HEK293 (cell line): ENCODE measurements at regions not wholly inside any gene's neighbourhood (a gene's known extent, or its start where the extent isn't known, plus 50 kb on each side); places are given as distances from the start of the nearest gene placed in this dataset.

Experiments used
- CTCF ChIA-PET: fragments of 350-600 bp; formaldehyde crosslinking; extraction: SDS; loops from one replicate; lab custom pipeline; 2021; ENCODE audit warnings: antibody characterized with exemption; lab: Yijun Ruan, JAX
- POLR2A ChIA-PET: fragments of 300-600 bp; formaldehyde crosslinking; extraction: SDS; loops from one replicate; lab custom pipeline; 2020; ENCODE audit warnings: antibody characterized with exemption, inconsistent platforms; lab: Yijun Ruan, JAX
- H3K27ac ChIP-seq: fragments of 200-500 bp; sonication (Bioruptor generic); 2 replicates; pipeline ENCODE4 v1.5.1; 2014; ENCODE audit warnings: low read depth, low read length, control low read depth, inconsistent platforms; ENCODE audit errors: extremely low read depth
- H3K36me3 ChIP-seq, 2 experiments: fragments of 200-500 bp in 1 of 2; sonication (Bioruptor generic) in 1 of 2; 1 replicate in 1 of 2; 2 replicates in 1 of 2; pipeline ENCODE4 v1.5.1; 2014 to 2017; ENCODE audit warnings: inconsistent platforms in 2 of 2, low read length in 2 of 2; ENCODE audit not compliant: control insufficient read depth in 2 of 2, insufficient read depth in 1 of 2
- H3K4me1 ChIP-seq: fragments of 200-500 bp; sonication (Bioruptor generic); 2 replicates; pipeline ENCODE4 v1.5.1; 2014; ENCODE audit warnings: mild to moderate bottlenecking, low read length, inconsistent platforms; ENCODE audit not compliant: control insufficient read depth, insufficient read depth
- H3K4me3 ChIP-seq: 2 replicates; pipeline ENCODE4 v1.5.1; 2011; ENCODE audit warnings: low read depth, mild to moderate bottlenecking, control low read depth, low read length, moderate library complexity
- H3K9me3 ChIP-seq: fragments of 200-500 bp; sonication (Bioruptor generic); 2 replicates; pipeline ENCODE4 v1.5.1; 2014; ENCODE audit warnings: low read depth, low read length, inconsistent platforms; ENCODE audit not compliant: control insufficient read depth, insufficient read depth
- BCL11B ChIP-seq: fragments of 450-650 bp; formaldehyde crosslinking; IDR thresholded peaks from 2 replicates; pipeline ENCODE4 v1.5.1; 2016; ENCODE audit warnings: low read depth, missing biosample characterization, missing genetic modification characterization
- HOXA7 ChIP-seq: sonication (generic); formaldehyde crosslinking; IDR thresholded peaks from 2 replicates; pipeline ENCODE4 v1.8.1; 2022; ENCODE audit warnings: missing genetic modification reagents, borderline replicate concordance
- KLF1 ChIP-seq: fragments of 450-650 bp; formaldehyde crosslinking; IDR thresholded peaks from 2 replicates; pipeline ENCODE4 v1.5.1; 2016; ENCODE audit warnings: missing biosample characterization, missing genetic modification characterization
- PRDM1 ChIP-seq: fragments of 450-650 bp; formaldehyde crosslinking; IDR thresholded peaks from 2 replicates; pipeline ENCODE4; 2016; ENCODE audit warnings: missing biosample characterization, missing genetic modification characterization
- ZNF112 ChIP-seq: fragments of 450-650 bp; formaldehyde crosslinking; IDR thresholded peaks from 2 replicates; pipeline ENCODE4 v1.5.0; 2017; ENCODE audit warnings: missing biosample characterization, missing genetic modification characterization
- ZNF174 ChIP-seq: fragments of 450-650 bp; formaldehyde crosslinking; IDR thresholded peaks from 2 replicates; pipeline ENCODE4 v1.5.0; 2017; ENCODE audit warnings: missing biosample characterization, mild to moderate bottlenecking, missing genetic modification characterization
- ZNF354C ChIP-seq: fragments of 450-650 bp; formaldehyde crosslinking; IDR thresholded peaks from 2 replicates; pipeline ENCODE4 v1.5.1; 2016; ENCODE audit warnings: missing biosample characterization, missing genetic modification characterization, low read depth, borderline replicate concordance
- ZNF473 ChIP-seq: fragments of 450-650 bp; formaldehyde crosslinking; IDR thresholded peaks from 2 replicates; pipeline ENCODE4 v1.5.1; 2017; ENCODE audit warnings: missing biosample characterization, missing genetic modification characterization
- ZNF677 ChIP-seq: fragments of 450-650 bp; IDR thresholded peaks from 2 replicates; pipeline ENCODE4 v1.5.0; 2018; ENCODE audit warnings: missing biosample characterization, mild to moderate bottlenecking, missing genetic modification characterization, moderate library complexity
- TF ChIP-seq, protein P1 (sequence below): fragments of 450-650 bp; formaldehyde crosslinking; IDR thresholded peaks from 2 replicates; pipeline ENCODE4 v1.5.1; 2016; ENCODE audit warnings: missing biosample characterization, missing genetic modification characterization, low read depth
- TF ChIP-seq, protein P2 (sequence below): fragments of 450-650 bp; formaldehyde crosslinking; IDR thresholded peaks from 2 replicates; pipeline ENCODE4 v1.5.1; 2016; ENCODE audit warnings: missing biosample characterization, missing genetic modification characterization, low read depth
- TF ChIP-seq, protein P3 (sequence below): fragments of 450-650 bp; formaldehyde crosslinking; conservative IDR thresholded peaks from 2 replicates; pipeline ENCODE4 v1.5.1; 2016; ENCODE audit warnings: low read depth, missing biosample characterization, missing genetic modification characterization
- TF ChIP-seq, protein P4 (sequence below): fragments of 450-650 bp; formaldehyde crosslinking; IDR thresholded peaks from 2 replicates; pipeline ENCODE4 v1.5.1; 2016; ENCODE audit warnings: missing biosample characterization, missing genetic modification characterization, borderline replicate concordance
- TF ChIP-seq, protein P5 (sequence below): fragments of 450-650 bp; formaldehyde crosslinking; IDR thresholded peaks from 2 replicates; pipeline ENCODE4 v1.5.1; 2017; ENCODE audit warnings: missing biosample characterization, missing genetic modification characterization

DNA sequence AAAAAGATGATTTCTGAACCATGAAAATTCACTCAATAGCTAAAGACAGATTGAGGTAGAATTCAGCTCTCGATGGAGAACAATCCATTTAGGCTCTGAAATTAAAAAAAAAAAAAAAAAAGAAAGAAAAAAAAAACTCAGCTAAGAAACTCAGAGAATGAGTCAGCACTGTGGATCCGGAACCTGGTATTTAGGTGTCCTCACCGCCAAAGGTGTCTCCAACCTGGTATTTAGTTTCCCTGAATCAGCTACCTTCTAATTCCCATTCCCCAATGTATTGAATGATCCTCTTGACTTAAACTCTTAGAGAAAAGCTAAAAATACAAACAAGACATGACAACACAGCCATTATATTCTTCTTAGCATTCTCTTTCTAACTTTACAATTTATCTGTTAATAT lies 150.3 kb upstream of the RASGEF1B start (continued):
- TF ChIP-seq, protein P1, sequence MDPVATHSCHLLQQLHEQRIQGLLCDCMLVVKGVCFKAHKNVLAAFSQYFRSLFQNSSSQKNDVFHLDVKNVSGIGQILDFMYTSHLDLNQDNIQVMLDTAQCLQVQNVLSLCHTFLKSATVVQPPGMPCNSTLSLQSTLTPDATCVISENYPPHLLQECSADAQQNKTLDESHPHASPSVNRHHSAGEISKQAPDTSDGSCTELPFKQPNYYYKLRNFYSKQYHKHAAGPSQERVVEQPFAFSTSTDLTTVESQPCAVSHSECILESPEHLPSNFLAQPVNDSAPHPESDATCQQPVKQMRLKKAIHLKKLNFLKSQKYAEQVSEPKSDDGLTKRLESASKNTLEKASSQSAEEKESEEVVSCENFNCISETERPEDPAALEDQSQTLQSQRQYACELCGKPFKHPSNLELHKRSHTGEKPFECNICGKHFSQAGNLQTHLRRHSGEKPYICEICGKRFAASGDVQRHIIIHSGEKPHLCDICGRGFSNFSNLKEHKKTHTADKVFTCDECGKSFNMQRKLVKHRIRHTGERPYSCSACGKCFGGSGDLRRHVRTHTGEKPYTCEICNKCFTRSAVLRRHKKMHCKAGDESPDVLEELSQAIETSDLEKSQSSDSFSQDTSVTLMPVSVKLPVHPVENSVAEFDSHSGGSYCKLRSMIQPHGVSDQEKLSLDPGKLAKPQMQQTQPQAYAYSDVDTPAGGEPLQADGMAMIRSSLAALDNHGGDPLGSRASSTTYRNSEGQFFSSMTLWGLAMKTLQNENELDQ (tag by site-specific recombination) = no peak
- no peak for TF ChIP-seq ZNF473 (tag by site-specific recombination)
- no peak for TF ChIP-seq HOXA7 (CRISPR knock-in tag)

DNA sequence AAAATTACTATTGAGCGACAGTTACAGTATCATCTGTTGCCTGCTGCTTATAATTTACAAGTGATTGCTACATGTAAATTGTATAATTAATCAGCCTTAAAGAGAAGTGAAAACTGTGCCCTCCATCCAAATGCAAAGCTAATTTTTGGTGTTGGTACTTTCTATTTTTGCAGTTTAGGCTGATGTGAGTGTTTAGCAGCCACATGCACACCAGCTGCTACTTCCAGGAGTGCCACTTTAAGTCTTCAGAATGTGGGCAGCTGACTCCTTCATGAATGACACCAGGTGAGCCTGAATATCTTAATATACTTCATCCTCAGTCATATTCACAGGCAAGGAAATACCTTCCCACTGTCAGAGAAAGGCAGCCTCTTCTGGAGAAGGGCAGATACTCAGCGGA lies 149.8 kb upstream of the RASGEF1B start:
- H3K36me3 ChIP-seq = no peaks in the 10 kb centered on the region
- TF ChIP-seq ZNF354C (tag by site-specific recombination) (no peak), PRDM1 (no peak), ZNF174 (no peak), KLF1 (tag by site-specific recombination) (no peak), ZNF112 (tag by site-specific recombination) (no peak)
- TF ChIP-seq, protein P2, sequence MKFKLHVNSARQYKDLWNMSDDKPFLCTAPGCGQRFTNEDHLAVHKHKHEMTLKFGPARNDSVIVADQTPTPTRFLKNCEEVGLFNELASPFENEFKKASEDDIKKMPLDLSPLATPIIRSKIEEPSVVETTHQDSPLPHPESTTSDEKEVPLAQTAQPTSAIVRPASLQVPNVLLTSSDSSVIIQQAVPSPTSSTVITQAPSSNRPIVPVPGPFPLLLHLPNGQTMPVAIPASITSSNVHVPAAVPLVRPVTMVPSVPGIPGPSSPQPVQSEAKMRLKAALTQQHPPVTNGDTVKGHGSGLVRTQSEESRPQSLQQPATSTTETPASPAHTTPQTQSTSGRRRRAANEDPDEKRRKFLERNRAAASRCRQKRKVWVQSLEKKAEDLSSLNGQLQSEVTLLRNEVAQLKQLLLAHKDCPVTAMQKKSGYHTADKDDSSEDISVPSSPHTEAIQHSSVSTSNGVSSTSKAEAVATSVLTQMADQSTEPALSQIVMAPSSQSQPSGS = no peak
- TF ChIP-seq, protein P3, sequence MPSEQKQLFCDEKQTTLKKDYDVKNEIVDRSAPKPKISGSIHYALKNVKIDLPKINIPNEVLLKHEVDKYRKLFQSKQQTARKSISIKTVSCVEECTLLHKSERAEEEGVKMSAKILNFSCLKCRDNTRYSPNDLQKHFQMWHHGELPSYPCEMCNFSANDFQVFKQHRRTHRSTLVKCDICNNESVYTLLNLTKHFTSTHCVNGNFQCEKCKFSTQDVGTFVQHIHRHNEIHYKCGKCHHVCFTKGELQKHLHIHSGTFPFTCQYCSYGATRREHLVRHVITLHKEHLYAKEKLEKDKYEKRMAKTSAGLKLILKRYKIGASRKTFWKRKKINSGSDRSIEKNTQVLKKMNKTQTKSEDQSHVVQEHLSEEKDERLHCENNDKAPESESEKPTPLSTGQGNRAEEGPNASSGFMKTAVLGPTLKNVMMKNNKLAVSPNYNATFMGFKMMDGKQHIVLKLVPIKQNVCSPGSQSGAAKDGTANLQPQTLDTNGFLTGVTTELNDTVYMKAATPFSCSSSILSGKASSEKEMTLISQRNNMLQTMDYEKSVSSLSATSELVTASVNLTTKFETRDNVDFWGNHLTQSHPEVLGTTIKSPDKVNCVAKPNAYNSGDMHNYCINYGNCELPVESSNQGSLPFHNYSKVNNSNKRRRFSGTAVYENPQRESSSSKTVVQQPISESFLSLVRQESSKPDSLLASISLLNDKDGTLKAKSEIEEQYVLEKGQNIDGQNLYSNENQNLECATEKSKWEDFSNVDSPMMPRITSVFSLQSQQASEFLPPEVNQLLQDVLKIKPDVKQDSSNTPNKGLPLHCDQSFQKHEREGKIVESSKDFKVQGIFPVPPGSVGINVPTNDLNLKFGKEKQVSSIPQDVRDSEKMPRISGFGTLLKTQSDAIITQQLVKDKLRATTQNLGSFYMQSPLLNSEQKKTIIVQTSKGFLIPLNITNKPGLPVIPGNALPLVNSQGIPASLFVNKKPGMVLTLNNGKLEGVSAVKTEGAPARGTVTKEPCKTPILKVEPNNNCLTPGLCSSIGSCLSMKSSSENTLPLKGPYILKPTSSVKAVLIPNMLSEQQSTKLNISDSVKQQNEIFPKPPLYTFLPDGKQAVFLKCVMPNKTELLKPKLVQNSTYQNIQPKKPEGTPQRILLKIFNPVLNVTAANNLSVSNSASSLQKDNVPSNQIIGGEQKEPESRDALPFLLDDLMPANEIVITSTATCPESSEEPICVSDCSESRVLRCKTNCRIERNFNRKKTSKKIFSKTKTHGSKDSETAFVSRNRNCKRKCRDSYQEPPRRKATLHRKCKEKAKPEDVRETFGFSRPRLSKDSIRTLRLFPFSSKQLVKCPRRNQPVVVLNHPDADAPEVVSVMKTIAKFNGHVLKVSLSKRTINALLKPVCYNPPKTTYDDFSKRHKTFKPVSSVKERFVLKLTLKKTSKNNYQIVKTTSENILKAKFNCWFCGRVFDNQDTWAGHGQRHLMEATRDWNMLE (tag by site-specific recombination) = no peak
- TF ChIP-seq, protein P4, sequence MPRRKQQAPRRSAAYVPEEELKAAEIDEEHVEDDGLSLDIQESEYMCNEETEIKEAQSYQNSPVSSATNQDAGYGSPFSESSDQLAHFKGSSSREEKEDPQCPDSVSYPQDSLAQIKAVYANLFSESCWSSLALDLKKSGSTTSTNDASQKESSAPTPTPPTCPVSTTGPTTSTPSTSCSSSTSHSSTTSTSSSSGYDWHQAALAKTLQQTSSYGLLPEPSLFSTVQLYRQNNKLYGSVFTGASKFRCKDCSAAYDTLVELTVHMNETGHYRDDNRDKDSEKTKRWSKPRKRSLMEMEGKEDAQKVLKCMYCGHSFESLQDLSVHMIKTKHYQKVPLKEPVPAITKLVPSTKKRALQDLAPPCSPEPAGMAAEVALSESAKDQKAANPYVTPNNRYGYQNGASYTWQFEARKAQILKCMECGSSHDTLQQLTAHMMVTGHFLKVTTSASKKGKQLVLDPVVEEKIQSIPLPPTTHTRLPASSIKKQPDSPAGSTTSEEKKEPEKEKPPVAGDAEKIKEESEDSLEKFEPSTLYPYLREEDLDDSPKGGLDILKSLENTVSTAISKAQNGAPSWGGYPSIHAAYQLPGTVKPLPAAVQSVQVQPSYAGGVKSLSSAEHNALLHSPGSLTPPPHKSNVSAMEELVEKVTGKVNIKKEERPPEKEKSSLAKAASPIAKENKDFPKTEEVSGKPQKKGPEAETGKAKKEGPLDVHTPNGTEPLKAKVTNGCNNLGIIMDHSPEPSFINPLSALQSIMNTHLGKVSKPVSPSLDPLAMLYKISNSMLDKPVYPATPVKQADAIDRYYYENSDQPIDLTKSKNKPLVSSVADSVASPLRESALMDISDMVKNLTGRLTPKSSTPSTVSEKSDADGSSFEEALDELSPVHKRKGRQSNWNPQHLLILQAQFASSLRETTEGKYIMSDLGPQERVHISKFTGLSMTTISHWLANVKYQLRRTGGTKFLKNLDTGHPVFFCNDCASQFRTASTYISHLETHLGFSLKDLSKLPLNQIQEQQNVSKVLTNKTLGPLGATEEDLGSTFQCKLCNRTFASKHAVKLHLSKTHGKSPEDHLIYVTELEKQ (tag by site-specific recombination) = no peak
- ChIA-PET CTCF (no interaction called here), POLR2A (no interaction called here)
- H3K27ac ChIP-seq = no peak overlapping the region
- no peak overlapping the region for H3K4me3 ChIP-seq
- no peaks in the 10 kb centered on the region for H3K9me3 ChIP-seq
- H3K4me1 ChIP-seq = no peaks in the 10 kb centered on the region

DNA sequence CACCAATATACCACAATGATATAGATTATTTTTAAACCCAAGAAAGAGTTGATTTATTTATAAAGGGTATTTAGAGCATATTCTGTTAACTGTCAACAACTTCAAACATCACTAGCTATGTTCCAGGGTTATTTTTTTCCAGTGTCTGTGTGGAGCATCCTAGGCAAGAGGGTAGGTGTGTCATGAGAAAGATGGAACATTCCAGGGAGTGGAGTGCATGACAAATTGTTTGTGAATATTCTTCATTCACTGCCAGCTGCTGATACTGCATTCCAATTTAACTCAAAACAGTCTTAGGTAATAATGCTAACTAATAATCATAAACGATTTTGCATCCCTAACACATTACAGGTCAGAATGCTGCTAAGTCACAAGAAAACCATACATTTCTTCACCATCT lies 148.7 kb upstream of the RASGEF1B start:
- Histone ChIP-seq H3K36me3 (no peaks in the 10 kb centered on the region), H3K4me1 (no peaks in the 10 kb centered on the region), H3K9me3 (no peaks in the 10 kb centered on the region), H3K4me3 (no peak overlapping the region), H3K27ac (no peak overlapping the region)
- ChIA-PET CTCF (no interaction called here), POLR2A (no interaction called here)
- no peak for TF ChIP-seq ZNF677
- TF ChIP-seq, protein P3 (tag by site-specific recombination) = no peak
- TF ChIP-seq BCL11B (tag by site-specific recombination) = no peak
- TF ChIP-seq, protein P5, sequence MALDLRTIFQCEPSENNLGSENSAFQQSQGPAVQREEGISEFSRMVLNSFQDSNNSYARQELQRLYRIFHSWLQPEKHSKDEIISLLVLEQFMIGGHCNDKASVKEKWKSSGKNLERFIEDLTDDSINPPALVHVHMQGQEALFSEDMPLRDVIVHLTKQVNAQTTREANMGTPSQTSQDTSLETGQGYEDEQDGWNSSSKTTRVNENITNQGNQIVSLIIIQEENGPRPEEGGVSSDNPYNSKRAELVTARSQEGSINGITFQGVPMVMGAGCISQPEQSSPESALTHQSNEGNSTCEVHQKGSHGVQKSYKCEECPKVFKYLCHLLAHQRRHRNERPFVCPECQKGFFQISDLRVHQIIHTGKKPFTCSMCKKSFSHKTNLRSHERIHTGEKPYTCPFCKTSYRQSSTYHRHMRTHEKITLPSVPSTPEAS (tag by site-specific recombination) = no peak
